GM23248 (cell line): ENCODE measurements at regions not wholly inside any gene's neighbourhood (a gene's known extent, or its start where the extent isn't known, plus 50 kb on each side); places are given as distances from the start of the nearest gene placed in this dataset.

Experiments
- EZH2 ChIP-seq: fragments of 200-600 bp; sonication (generic); IDR thresholded peaks from 2 replicates; pipeline ENCODE4 v1.6.1; 2018; ENCODE audit warnings: antibody characterized with exemption, mild to moderate bottlenecking; ENCODE audit not compliant: insufficient read depth, poor library complexity, severe bottlenecking
- EZH2phosphoT487 ChIP-seq: fragments of 200-600 bp; sonication (generic); IDR thresholded peaks from 2 replicates; pipeline ENCODE4 v1.6.1; 2018; ENCODE audit warnings: antibody characterized with exemption, moderate library complexity, mild to moderate bottlenecking, low read depth; ENCODE audit not compliant: insufficient read depth

GRCh38 chrX:84712621-84713020, 210.4 kb upstream of the HDX start:
- TF ChIP-seq EZH2 (no peak), EZH2phosphoT487 (no peak)
